Lower leg skin (tissue), 4 donors: ENCODE measurements at regions not wholly inside any gene's neighbourhood (a gene's known extent, or its start where the extent isn't known, plus 50 kb on each side); places are given as distances from the start of the nearest gene placed in this dataset.

Experiments
- DNase-seq, 2 donors: peaks; one replicate each; pipeline ENCODE4 v3.0.0-alpha.2; 2019; ENCODE audit warnings: low spot score in 2 of 2
- H3K4me3 ChIP-seq: fragments of 200-600 bp; sonication (generic); 2 replicates; pipeline ENCODE4 v1.5.1; 2017; ENCODE audit warnings: mild to moderate bottlenecking, low read depth; ENCODE audit not compliant: poor library complexity, severe bottlenecking
- CTCF ChIP-seq, 3 donors: fragments of 450-650 bp; IDR thresholded peaks; one replicate each; pipeline ENCODE4 v1.5.1; 2016; ENCODE audit warnings: antibody characterized with exemption in 3 of 3, mild to moderate bottlenecking in 3 of 3, moderate library complexity in 2 of 3
- POLR2A ChIP-seq, 2 donors: fragments of 450-650 bp; IDR thresholded peaks; one replicate each; pipeline ENCODE4 v1.6.1; 2016 to 2017; ENCODE audit warnings: antibody characterized with exemption in 2 of 2, mild to moderate bottlenecking in 1 of 2, moderate library complexity in 1 of 2
- WGBS, 2 donors: methylation state at CpG; one replicate each; pipeline ENCODE4 v1.1.5; 2018; 5-methylcytosine and 5-hydroxymethylcytosine counted together
- intact Hi-C: fragments of 100-400 bp; cut with DNase I; formaldehyde crosslinking; loops from one replicate; pipeline ENCODE4 v1.15.0; 2023; ENCODE audit warnings: low total_unique reads

GRCh38 chr6:104256646-104257045, 603.1 kb downstream of the HACE1 start:
- TF ChIP-seq CTCF (IDR thresholded peaks at IDR 0.05) (no peak), POLR2A (IDR thresholded peaks at IDR 0.05) (no peak)
- 50 to 56% methylated on average over 3 of the region's 3 CpGs for WGBS, 2 donors
- H3K4me3 ChIP-seq = no peak overlapping the region
- intact Hi-C loops = no loop called here
- no peak for DNase-seq

GRCh38 chr6:104253236-104253635, 606.5 kb downstream of the HACE1 start:
- no peak for DNase-seq
- 63 to 68% methylated on average over 3 of the region's 3 CpGs for WGBS, 2 donors
- no peak overlapping the region for H3K4me3 ChIP-seq
- intact Hi-C loops = no loop called here
- TF ChIP-seq POLR2A (IDR thresholded peaks at IDR 0.05) = no peak
- no peak for TF ChIP-seq CTCF (IDR thresholded peaks at IDR 0.05)

- H3K4me3 ChIP-seq = no peak overlapping the region
- TF ChIP-seq CTCF (IDR thresholded peaks at IDR 0.05) (no peak), POLR2A (IDR thresholded peaks at IDR 0.05) (no peak)
- DNase-seq = no peak
- intact Hi-C loops = no loop called here
Observed at GRCh38 chr6:104252276-104252675, 607.4 kb downstream of the HACE1 start.

- DNase-seq = no peak
- 94 to 100% methylated on average over 2 of the region's 2 CpGs for WGBS, 2 donors
- intact Hi-C loops = no loop called here
- TF ChIP-seq CTCF (IDR thresholded peaks at IDR 0.05) (no peak), POLR2A (IDR thresholded peaks at IDR 0.05) (no peak)
- no peak overlapping the region for H3K4me3 ChIP-seq
Observed at GRCh38 chr6:104251651-104252050, 608.1 kb downstream of the HACE1 start.

GRCh38 chr6:104240865-104241264, 618.9 kb downstream of the HACE1 start:
- no peak overlapping the region for H3K4me3 ChIP-seq
- no peak for DNase-seq
- intact Hi-C loops = no loop called here
- 84 to 92% methylated on average over 2 of the region's 2 CpGs for WGBS, 2 donors
- TF ChIP-seq CTCF (IDR thresholded peaks at IDR 0.05) = no peak
- no peak for TF ChIP-seq POLR2A (IDR thresholded peaks at IDR 0.05)

GRCh38 chr6:104239971-104240370, 619.7 kb downstream of the HACE1 start:
- intact Hi-C loops = no loop called here
- no peak for DNase-seq
- H3K4me3 ChIP-seq = no peak overlapping the region
- no peak for TF ChIP-seq POLR2A (IDR thresholded peaks at IDR 0.05)
- no peak for TF ChIP-seq CTCF (IDR thresholded peaks at IDR 0.05)
- 59 to 61% methylated on average over 5 of the region's 5 CpGs for WGBS, 2 donors
